ENCODE measurements at regions not wholly inside any gene's neighbourhood (a gene's known extent, or its start where the extent isn't known, plus 50 kb on each side); places are given as distances from the start of the nearest gene placed in this dataset.
A peak's percentile ranks its signal among the peaks of the same experiment; 100 is the strongest.
"Not testable (repeated sequence)": the region's sequence is repeated elsewhere in the genome, so short reads cannot be mapped to it uniquely, and the experiment has no call there.

DNA sequence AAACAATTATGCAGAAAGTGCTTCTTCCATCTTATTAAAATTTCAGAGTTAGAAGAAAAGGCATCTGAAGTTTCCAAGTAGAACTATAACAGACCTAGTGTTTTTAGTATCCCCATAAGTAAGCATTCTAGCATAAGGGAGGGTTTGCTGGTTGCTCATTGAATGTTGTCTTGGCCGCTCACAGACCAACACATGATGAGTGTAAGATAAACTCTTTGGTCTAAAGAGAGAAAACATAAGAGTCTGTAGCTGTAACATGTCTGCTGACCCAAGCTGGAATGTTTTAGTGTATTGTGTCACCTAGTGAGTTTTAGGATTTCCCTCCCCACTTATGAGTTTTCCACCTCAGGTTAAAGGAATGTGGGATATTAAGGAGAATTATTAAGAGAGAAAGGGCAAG lies 94.5 kb upstream of the SPATA31A3 start:
- not testable (repeated sequence) for H3K9me3 Mint-ChIP-seq; H3K4me3 Mint-ChIP-seq; H3K27me3 Mint-ChIP-seq (ENCODE audit: low read depth, poor library complexity); H3K4me1 Mint-ChIP-seq; DNase-seq; H3K27ac Mint-ChIP-seq; H3K36me3 Mint-ChIP-seq (ENCODE audit: low read depth)

DNA sequence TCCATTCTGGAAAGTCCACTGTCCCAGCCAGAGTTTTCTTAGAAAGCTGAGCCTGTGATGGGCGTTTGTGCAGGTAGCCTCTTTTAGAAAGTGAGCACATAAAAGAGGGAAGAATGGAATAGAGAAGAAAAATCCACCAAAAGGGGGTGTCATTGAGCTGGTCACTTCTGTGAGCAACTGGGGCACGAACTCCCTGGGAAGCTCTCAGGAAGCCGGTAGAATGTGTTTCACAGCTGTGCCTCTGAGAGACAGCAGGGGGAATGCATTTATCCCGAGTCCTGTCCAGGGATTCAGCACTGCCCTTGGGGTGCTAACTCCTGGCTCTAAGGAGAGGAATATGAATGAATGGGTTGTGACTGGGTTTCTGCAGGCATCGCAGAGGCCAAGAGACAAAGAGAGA lies 73.8 kb upstream of the SPATA31A3 start:
- not testable (repeated sequence) for H3K4me1 Mint-ChIP-seq; H3K27ac Mint-ChIP-seq; DNase-seq; H3K27me3 Mint-ChIP-seq (ENCODE audit: low read depth, poor library complexity); H3K4me3 Mint-ChIP-seq; H3K9me3 Mint-ChIP-seq; H3K36me3 Mint-ChIP-seq (ENCODE audit: low read depth)

DNA sequence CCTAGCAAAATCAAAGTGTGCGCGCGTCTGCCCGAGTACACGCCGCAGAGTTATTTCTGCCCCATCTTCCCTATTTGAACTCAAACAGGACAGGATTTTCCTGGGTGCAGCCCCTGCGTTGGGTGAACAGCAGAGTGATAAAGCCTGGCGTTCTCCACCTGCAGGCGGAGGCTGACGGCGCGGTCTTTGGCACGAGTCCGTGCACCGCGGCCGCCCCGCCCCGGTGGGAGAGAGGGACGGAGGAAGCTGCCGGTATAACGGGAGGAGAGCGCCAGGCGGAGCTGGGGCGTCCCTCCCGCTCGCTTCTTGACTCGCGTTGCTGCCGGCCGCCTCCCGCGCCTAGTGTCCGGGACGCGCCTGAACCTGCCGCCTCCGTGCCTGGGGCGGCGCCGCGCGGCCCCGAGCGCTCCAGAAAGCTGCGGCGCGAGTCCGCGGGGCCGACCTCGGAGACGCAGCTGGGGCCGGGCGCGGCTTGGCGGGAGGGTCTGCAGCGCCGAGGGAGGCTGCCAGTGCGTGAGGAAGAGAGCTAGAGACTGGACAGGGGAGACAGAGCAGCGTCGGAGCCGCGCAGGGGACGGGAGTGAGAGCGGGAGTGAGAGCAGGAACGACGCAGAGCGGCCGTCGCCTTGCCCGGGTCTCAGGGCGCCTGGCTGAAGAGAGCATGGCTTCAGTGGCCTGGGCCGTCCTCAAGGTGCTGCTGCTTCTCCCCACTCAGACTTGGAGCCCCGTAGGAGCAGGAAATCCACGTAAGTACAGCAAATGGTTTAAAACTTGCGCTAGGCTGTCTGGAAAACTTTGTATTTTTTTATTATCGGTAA lies 66.8 kb upstream of the SPATA31A3 start:
- not testable (repeated sequence) for H3K4me1 Mint-ChIP-seq; H3K27ac Mint-ChIP-seq; H3K9me3 Mint-ChIP-seq; H3K27me3 Mint-ChIP-seq (ENCODE audit: low read depth, poor library complexity); H3K36me3 Mint-ChIP-seq (ENCODE audit: low read depth)
- DNase-seq, result peak; percentile 66
- H3K4me3 Mint-ChIP-seq, result peak overlapping the region; percentile 75

All from nephron progenitor cell (in vitro differentiated cells).